ENCODE measurements at regions not wholly inside any gene's neighbourhood (a gene's known extent, or its start where the extent isn't known, plus 50 kb on each side); places are given as distances from the start of the nearest gene placed in this dataset.

- Mint-ChIP-seq H3K4me3 (ENCODE audit: unreplicated experiment) (no peak overlapping the region), H3K27ac (ENCODE audit: unreplicated experiment) (no peak overlapping the region), H3K36me3 (ENCODE audit: low read depth, unreplicated experiment) (no peaks in the 10 kb centered on the region), H3K9me3 (ENCODE audit: unreplicated experiment) (no peaks in the 10 kb centered on the region), H3K27me3 (ENCODE audit: unreplicated experiment) (peaks cover 3% of the 10 kb centered on the region), H3K4me1 (ENCODE audit: unreplicated experiment) (peaks cover 3% of the 10 kb centered on the region)
- DNase-seq (ENCODE audit: low spot score): no peak
- TF ChIP-seq CTCF (IDR thresholded peaks at IDR 0.05; ENCODE audit: unreplicated experiment): no peak
Observed at GRCh38 chr4:127048376-127049044, 584.2 kb upstream of the INTU start.

- H3K4me3 Mint-ChIP-seq (ENCODE audit: unreplicated experiment): no peak overlapping the region
- TF ChIP-seq CTCF (IDR thresholded peaks at IDR 0.05; ENCODE audit: unreplicated experiment): no peak
- no peaks in the 10 kb centered on the region for H3K36me3 Mint-ChIP-seq (ENCODE audit: low read depth, unreplicated experiment)
- H3K27ac Mint-ChIP-seq (ENCODE audit: unreplicated experiment): no peak overlapping the region
- H3K27me3 Mint-ChIP-seq (ENCODE audit: unreplicated experiment): peaks cover 3% of the 10 kb centered on the region
- H3K4me1 Mint-ChIP-seq (ENCODE audit: unreplicated experiment): peaks cover 3% of the 10 kb centered on the region
- H3K9me3 Mint-ChIP-seq (ENCODE audit: unreplicated experiment): no peaks in the 10 kb centered on the region
- no peak for DNase-seq (ENCODE audit: low spot score)
Observed at GRCh38 chr4:127049526-127049925, 583.2 kb upstream of the INTU start.

GRCh38 chr4:127052742-127053141 lies 580.0 kb upstream of the INTU start:
- Mint-ChIP-seq H3K27me3 (ENCODE audit: unreplicated experiment) (peaks cover 5% of the 10 kb centered on the region), H3K9me3 (ENCODE audit: unreplicated experiment) (no peaks in the 10 kb centered on the region), H3K4me1 (ENCODE audit: unreplicated experiment) (peaks cover 3% of the 10 kb centered on the region), H3K36me3 (ENCODE audit: low read depth, unreplicated experiment) (no peaks in the 10 kb centered on the region), H3K4me3 (ENCODE audit: unreplicated experiment) (no peak overlapping the region), H3K27ac (ENCODE audit: unreplicated experiment) (no peak overlapping the region)
- no peak for TF ChIP-seq CTCF (IDR thresholded peaks at IDR 0.05; ENCODE audit: unreplicated experiment)
- no peak for DNase-seq (ENCODE audit: low spot score)

GRCh38 chr4:127055357-127055756 lies 577.4 kb upstream of the INTU start:
- TF ChIP-seq CTCF (IDR thresholded peaks at IDR 0.05; ENCODE audit: unreplicated experiment): no peak
- Mint-ChIP-seq H3K27ac (ENCODE audit: unreplicated experiment) (no peak overlapping the region), H3K27me3 (ENCODE audit: unreplicated experiment) (peaks cover 3% of the 10 kb centered on the region), H3K4me3 (ENCODE audit: unreplicated experiment) (no peak overlapping the region), H3K36me3 (ENCODE audit: low read depth, unreplicated experiment) (no peaks in the 10 kb centered on the region), H3K9me3 (ENCODE audit: unreplicated experiment) (no peaks in the 10 kb centered on the region), H3K4me1 (ENCODE audit: unreplicated experiment) (peaks cover 2% of the 10 kb centered on the region)
- DNase-seq (ENCODE audit: low spot score): no peak

- no peaks in the 10 kb centered on the region for H3K4me1 Mint-ChIP-seq (ENCODE audit: unreplicated experiment)
- H3K27me3 Mint-ChIP-seq (ENCODE audit: unreplicated experiment): no peaks in the 10 kb centered on the region
- DNase-seq (ENCODE audit: low spot score): no peak
- H3K9me3 Mint-ChIP-seq (ENCODE audit: unreplicated experiment): no peaks in the 10 kb centered on the region
- no peak for TF ChIP-seq CTCF (IDR thresholded peaks at IDR 0.05; ENCODE audit: unreplicated experiment)
- H3K27ac Mint-ChIP-seq (ENCODE audit: unreplicated experiment): no peak overlapping the region
- no peak overlapping the region for H3K4me3 Mint-ChIP-seq (ENCODE audit: unreplicated experiment)
- no peaks in the 10 kb centered on the region for H3K36me3 Mint-ChIP-seq (ENCODE audit: low read depth, unreplicated experiment)
Observed at GRCh38 chr4:127069675-127070074, 563.1 kb upstream of the INTU start.
